Anterior cingulate cortex (tissue), 58 donors: ENCODE measurements at regions not wholly inside any gene's neighbourhood (a gene's known extent, or its start where the extent isn't known, plus 50 kb on each side); places are given as distances from the start of the nearest gene placed in this dataset.

ENCODE experiments used
- DNase-seq, 58 donors: peaks; one replicate each; lab custom pipeline; 2025; lab: John Stamatoyannopoulos, UW

GRCh38 chr2:2762166-2762908, 431.3 kb upstream of the MYT1L start:
- DNase-seq, result no peak

GRCh38 chr2:2758793-2759367, 427.8 kb upstream of the MYT1L start:
- DNase-seq, result no peak

- DNase-seq, result no peak
Observed at GRCh38 chr2:2757764-2758163, 426.7 kb upstream of the MYT1L start.

- DNase-seq, result no peak
Observed at GRCh38 chr2:2756886-2757285, 425.8 kb upstream of the MYT1L start.

- DNase-seq, result peak in 1 of 58 donors; percentile 16
Observed at GRCh38 chr2:2755990-2756389, 424.9 kb upstream of the MYT1L start.

GRCh38 chr2:2754940-2755339, 423.9 kb upstream of the MYT1L start:
- no peak for DNase-seq

GRCh38 chr2:2751715-2752315, 420.7 kb upstream of the MYT1L start:
- no peak for DNase-seq

GRCh38 chr2:2750867-2751714, 420.0 kb upstream of the MYT1L start:
- no peak for DNase-seq

GRCh38 chr2:2749206-2749598, 418.1 kb upstream of the MYT1L start:
- DNase-seq, result no peak

- DNase-seq, result no peak
Observed at GRCh38 chr2:2748399-2749205, 417.5 kb upstream of the MYT1L start.

- DNase-seq, result no peak
Observed at GRCh38 chr2:2747797-2748301, 416.8 kb upstream of the MYT1L start.

GRCh38 chr2:2746731-2747130, 415.7 kb upstream of the MYT1L start:
- DNase-seq, result peak in 1 of 58 donors; percentile 9

- DNase-seq, result no peak
Observed at GRCh38 chr2:2744958-2745715, 414.1 kb upstream of the MYT1L start.

GRCh38 chr2:2744107-2744506, 413.0 kb upstream of the MYT1L start:
- no peak for DNase-seq

- peak in 54 of 58 donors; percentile 18 to 80 (median 62) for DNase-seq
Observed at GRCh38 chr2:2743164-2743571, 412.1 kb upstream of the MYT1L start.

GRCh38 chr2:2742726-2743125, 411.7 kb upstream of the MYT1L start:
- peak in 1 of 58 donors; percentile 38 for DNase-seq

- no peak for DNase-seq
Observed at GRCh38 chr2:2740238-2740775, 409.2 kb upstream of the MYT1L start.

- DNase-seq, result no peak
Observed at GRCh38 chr2:2739231-2739795, 408.2 kb upstream of the MYT1L start.

GRCh38 chr2:2738684-2739083, 407.6 kb upstream of the MYT1L start:
- DNase-seq, result no peak
